NOMO-1 (cell line): ENCODE measurements at regions not wholly inside any gene's neighbourhood (a gene's known extent, or its start where the extent isn't known, plus 50 kb on each side); places are given as distances from the start of the nearest gene placed in this dataset.

Experiments
- DNase-seq, 2 experiments: peaks; one replicate each; lab custom pipeline; 2025; ENCODE audit not compliant: unreplicated experiment in 2 of 2; lab: John Stamatoyannopoulos, UW

DNA sequence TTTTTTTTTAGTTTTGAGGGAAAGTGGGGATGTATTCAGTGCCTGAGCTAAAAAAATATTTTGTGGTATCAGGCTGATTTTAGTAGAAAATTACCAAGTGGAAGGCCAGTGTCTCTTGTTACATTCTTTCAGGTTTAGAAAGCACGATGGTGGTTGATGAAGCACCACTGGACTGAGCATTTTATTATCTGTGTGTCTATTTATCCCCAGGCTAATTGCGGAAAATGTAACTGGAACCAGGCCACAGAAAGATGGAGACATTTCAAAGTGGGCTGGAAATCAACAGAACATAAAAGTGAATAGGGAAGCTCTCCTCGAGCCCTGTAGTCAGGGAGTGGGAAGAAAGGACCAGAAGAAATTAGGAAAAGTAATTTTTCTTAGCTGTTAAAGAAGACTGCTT, 261.0 kb downstream of the STK31 start:
- no peak for DNase-seq

DNA sequence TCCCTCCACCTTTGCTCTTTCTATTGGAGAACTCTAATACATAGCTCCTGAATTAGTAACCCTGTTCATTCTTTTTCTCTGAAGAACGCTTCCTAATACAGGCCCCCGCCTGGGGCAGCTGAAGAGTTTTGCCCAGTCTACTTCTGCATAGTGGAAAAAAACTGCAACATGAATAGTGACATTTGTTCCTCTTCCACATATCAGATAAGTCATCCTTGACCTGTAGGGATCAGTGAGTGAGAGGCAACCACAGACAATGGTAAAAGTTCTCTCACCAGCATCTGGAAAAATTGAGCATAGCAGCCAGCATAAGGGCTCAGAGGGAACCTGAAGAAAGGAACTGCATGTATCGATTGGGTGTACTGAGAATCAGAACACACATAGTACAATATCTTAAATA, 262.0 kb downstream of the STK31 start:
- no peak for DNase-seq

DNA sequence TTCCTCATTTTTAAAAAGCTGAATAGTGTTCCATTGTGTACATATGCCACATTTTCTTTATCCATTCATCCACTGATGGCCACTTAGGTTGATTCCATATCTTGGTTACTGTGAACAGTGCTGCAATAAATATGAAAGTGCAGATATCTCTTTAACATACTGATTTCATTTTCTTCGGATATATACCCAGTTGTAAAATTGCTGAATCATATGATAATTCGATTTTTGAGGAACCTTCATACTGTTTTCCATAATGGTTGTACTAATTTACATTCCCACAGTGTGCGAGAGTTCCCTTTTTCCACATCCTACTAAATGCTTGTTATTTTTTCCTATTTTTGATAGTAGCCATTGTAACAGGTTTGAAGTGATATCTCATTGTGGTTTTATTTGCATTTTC, 263.2 kb downstream of the STK31 start:
- DNase-seq, result no peak

DNA sequence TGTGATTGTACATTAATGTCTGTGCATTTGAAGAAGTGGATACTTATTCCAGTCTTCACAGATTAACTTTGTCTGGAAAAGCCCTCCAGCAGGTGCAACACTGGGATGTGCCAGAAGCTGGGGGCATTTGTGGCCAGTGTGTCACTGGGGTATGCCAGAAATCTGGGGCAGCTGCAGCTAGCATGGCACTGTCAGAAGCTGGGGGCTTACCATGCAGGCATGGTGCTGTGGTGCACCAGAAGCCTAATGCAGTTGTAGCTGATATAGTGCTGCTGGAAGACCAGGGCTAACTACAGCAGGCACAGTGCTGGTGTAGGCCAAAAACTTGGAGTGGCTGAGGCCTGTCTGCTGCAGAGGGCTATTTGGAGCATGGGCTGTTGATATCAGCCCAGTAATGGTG, 270.1 kb downstream of the STK31 start:
- no peak for DNase-seq

DNA sequence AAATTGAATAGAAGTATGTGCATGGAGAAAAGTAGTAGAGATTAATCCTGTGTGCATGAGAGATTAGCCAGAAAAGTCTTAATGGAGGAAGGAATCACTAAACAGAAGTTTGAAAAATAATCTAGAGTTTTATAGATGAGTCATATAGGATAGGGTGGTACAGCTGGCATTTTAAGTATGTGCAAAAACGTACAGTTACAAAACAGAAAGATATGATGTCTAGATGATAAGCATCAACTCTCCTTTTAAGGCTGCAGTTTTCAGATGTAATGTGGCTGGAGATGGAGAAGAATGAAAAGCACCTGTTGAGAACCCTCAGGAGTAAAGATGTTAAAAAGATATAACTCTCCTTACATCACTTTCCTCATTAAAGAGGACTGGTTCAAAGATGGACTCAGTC, 271.3 kb downstream of the STK31 start:
- no peak for DNase-seq

DNA sequence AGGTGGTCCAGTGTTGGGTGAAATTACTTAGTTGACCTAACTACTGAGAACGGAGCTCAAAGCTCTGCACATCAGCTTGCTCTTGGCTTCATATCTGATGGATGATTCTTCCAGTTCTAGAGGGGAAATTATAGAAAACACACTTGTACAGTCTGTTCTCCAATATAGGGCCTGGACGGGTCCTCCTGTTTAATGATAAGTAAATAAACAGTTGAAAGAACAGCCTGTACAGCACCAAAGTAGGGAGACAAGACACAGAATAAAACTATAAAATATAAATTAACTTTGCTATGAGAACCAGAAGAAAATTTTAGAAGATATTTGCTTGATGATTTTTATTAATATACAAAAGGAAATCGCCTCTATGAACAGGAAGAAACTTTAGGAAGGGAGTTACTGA, 271.7 kb downstream of the STK31 start:
- DNase-seq, result no peak

DNA sequence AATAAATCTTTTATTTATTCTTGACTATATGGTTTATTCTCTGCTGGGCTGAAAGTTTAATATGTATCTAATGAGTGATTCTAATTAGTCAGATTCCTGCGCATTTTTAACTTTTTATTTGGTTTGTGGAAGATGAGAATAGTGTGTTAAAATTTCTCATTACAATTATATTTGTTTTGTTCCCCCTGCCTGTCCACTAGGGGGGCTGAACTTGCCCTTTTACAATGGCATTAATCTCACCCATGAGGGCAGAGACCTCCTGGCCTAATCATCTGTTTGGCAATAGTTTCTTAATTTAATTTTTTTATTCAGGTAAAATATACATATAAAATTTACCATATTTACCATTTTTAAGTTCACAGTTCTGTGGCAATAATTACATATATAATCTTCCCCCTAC, 278.5 kb upstream of the NPY start:
- no peak for DNase-seq

DNA sequence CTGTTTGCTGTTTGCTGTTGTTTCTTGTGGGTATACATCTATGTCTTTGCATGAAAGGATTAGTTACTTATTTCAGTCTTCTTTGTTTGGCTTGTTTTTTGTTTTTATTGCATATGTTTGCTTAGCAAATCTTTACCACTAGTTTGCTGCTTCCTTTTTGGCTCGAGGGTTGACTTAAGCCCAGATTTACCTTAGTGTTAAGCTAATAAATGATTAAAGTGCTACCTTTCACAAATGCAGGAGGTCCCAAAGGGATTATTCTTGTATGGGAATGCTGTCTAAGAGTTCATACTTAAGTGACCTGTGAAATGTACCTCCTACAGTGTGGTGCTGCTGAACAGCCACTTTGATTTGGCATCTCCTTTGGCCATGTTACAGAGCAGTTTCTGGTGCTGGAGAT, 273.5 kb upstream of the NPY start:
- no peak for DNase-seq

DNA sequence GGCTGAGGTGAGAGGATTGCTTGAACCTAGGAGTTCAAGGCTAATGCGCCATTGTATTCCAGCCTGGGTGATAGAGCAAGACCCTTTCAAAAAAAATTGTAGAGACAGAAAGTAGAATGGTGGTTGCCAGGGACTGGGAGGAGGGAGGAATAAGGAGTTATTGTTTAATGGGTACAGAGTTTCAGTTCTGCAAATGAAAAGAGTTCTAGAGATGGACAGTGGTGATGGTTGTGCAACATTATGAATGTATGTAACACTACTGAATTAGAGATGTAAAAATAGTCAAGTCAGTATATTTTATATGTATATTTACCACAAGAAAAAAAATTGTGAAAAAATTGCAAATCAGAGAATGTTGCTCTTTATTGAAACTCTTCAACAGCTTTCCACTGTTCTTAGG, 266.5 kb upstream of the NPY start:
- DNase-seq, result peak; percentile 31 to 91

DNA sequence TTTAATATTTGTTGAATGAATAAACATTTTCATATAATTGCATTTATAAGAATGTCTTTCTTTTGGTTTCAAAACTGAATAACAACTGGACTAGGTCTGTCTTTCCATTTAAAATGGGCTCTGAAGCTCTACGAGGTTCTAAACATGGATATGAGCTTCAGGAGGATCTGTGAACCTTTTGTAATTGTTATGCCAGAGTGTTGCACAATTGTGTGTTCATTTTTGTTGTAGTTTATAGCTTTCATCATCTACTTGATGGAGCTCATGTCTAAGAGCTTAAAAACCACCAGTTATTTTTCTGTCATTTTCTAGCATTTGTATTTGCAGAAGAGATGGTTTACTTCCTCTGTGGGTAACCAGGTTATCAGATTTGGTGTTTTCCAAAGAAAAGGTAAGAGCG, 265.7 kb upstream of the NPY start:
- peak; percentile 3 to 50 for DNase-seq

DNA sequence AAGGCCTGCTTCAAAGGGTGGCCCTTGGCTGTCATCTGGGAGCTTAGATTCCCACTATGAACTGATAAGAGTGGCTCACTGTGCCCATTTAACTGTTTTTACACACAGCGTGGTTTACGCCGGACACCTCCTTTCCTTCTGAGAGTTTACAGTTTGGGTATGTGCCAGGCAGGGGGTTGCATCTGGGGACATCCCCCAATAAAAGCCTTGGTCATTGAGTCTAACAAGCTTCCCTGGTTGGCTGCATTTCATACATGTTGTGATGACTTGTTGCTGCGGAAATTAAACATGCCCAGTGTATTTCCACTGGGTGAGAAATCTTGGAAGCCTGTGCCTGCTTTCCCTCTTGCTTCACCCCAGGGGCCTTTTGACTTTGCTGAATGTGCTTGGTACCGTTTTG, 264.1 kb upstream of the NPY start:
- no peak for DNase-seq

DNA sequence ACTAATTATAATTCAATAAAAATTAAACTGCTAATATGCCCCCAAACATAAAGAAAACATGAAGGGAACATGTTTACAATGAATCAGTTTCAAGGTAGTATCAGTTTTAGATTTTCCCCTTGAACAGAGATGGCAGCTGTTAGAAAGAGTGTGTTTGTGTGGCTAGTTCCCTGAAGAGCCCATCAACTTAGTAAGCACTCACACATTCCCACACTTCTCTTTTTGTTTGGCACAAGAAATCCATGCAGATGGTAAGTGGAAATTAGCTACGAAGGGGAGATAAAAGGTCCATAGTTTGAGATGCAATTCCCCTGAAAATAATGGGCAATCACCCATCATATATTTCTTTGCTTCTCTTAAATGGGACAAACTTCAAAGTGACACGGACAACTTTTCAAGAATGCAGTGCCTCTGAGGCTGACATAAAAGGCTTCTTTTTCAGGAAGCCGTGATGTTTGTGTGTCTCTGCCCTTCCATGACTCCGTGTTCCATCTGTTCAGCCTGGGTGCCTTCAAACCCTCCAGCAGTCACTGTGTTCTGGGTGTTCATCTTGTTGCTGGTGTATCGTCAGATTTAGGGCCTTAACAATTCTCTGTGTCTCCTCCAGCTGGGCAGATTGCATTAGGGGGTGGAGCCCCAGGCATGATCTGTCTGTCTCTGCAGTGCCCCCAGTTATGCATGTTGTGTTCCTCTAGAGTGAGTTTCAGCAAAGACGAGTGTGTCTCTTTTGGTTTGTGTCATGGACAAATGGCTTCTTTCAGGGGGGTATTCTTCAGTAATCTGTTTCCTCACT, 259.5 kb upstream of the NPY start:
- no peak for DNase-seq

DNA sequence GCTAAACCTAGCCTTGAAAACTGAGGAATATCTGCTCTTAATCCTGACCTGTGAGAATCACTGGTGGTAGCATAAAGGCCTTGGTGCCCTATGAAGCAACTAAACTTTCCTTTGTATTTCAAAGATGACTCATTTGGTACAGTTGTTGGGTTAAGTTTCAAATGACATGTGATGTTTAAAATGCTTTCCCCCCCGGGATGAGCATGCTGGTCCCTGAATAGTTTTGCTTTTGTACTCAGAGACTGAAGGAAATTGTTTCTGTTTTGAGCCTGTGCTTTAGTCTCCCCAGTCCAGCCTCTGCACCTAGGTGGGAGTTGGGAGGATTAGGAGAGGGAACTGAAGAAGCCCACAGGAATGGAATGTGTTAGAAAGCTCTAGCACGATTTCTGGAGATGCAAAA, 258.9 kb upstream of the NPY start:
- DNase-seq, result no peak

DNA sequence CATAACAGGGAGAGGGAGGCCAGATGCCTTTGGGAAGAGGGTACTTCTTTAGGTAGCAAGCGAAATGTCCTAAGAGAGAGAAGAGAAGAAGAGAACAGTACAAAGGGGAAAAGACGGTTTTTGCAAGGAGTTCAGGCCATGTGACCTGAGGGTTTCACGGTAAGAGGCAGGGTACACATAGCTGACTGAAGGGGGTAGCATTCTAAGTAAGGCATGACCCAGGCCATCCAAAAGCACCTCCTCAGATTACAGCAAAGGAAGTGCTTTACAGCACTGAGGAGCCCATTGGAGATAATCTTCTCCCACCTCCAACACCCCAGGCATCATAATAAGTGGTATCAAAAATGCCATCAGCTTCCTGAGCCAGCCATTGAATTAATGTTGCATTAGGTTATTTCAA, 258.2 kb upstream of the NPY start:
- no peak for DNase-seq

DNA sequence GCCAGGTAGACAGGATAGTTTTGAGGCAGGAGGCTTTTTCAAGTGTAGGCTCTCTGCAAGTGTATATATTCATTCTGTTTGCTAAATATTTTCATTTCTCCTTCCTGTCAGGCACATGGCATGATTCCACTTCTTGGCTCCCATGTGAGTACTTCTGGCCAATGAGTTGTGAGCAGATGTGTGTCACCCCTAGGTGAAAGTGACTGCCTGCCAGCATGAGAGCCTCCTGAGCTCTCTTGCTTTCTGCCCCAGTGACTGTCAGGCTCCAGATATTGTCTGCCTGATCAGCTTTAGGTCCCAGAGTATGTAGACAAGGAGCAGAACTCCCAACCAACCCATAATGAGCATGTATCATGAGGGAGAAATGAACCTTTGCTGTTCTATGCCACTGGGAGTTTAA, 257.6 kb upstream of the NPY start:
- no peak for DNase-seq

DNA sequence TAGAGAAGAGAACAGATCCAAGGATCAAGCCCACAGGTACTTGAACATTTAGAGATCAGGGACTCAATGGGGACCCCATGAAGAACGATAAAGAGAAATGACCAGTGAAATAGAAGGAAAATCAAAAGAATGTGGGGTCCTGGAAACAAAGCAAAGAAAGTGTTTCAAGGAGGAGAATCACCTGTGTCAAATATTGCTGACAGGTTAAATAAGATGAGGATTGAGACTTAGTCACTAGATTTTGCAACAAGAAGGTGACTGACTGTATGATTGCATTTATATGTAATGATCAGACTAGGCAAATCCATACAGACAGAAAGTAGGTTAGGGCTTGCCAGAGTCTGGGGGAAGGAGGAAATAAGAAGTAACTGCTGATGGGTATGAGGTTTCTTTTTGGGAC, 254.9 kb upstream of the NPY start:
- no peak for DNase-seq

DNA sequence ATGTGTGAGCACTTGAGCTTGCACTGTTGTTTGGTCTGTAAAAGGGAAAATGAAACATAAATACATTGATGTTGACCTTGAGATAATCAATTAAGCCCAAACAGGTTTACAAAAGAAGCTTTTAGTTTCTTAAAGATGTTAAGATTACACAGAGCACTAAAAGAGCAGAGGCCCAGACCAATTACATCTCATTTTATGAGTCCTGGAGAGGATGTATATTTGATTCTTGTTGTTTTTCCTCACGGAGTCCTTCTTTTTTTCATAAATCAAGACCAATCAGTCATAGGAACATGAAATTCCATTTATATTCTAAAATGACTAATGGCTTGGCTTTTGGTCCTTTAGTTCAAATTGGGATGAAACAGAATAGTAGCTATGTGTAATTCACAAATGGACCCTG, 249.7 kb upstream of the NPY start:
- no peak for DNase-seq

DNA sequence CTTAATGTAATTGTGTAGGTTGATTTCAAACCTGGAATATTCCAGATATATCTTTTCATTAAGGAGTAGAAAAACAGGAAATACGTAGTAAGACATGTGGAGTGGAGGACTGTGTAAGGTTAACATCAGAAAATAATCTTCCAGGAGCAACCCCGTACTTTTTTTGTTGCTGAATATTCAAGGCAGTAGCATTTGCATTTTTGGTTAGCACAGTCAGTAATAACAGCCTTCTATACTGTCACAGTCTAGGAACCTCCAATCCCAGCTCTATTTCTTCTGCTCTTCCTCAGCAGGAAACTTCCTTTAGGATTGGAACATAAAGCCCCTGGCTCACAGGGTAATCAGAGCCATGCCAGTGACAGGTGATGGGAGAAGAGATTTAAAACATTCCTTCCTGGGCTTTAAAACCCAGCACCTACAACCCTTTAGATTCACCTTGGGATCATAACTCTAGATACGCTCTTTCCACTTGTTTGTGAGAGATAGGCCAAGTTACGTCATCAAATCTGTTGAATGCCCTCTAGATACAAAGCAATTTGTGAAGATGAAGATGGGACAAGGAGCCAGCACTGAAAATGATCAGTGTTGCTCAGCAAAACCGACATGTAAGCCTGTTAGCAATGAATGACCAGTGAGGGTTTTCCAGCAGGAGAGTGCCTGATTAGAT, 248.5 kb upstream of the NPY start:
- no peak for DNase-seq

DNA sequence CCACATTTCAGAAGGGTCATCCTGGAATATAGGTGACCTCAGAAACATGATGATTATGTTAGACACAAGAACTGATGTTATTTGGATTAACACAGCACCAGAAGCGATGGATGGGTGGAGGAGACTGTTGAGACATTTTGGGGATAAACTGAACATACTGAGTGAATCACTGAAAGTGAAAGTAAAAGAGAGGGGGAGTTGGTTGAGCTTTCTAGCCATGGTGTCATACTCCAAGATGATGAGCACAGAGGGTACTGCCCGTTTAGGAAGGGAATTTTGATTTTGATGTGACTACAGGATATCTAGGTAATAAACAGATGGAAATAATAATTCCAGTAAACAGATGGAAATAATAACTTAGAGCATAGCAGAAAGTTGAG, 248.0 kb upstream of the NPY start:
- no peak for DNase-seq

DNA sequence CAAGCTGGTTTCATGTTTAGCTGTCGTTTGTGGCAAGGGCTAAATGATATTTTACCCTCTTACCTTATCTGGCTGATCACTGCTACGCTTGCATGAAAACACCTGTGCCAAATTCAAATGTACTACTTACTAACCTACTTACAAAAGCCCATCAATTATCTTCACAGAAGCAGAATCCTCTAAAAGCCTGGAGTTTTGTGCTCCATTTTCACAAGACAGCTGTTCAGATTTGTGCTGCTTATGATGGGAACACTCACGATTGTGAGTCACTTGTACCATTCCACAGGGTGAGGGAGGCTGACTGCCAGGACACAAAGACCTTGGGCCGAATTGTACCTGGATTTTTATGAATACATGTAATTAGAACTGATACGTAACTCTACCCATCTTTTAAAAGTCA, 245.0 kb upstream of the NPY start:
- DNase-seq, result no peak

DNA sequence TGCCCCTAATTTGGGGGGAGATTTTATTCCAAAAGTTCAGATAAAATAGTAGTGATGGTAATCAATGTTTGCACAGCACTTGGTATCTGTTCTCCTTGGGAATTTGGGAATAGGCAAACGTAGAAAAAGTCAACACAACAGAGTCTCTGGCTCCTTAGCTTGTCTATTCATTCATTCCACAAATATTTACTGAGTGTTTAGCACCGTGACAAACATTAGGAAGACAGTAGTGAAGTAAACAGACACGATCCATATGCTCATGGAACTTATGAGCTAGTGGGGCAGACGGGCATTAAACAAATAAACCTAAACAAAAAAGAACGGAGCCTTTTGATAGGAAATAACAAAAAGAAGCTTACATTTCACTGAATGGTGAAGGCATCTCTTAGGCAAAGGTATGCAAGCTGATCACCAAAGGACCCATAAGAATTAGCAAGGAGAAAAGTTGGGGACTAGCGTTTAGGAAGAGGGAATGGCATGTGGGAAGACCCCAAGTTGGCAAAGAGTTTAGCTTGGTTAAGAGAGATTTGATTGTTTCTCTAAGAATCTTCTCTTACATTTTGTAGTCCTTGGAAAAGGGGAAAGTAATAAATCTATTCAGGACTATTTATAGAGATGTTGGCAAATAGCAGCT, 243.9 kb upstream of the NPY start:
- no peak for DNase-seq

DNA sequence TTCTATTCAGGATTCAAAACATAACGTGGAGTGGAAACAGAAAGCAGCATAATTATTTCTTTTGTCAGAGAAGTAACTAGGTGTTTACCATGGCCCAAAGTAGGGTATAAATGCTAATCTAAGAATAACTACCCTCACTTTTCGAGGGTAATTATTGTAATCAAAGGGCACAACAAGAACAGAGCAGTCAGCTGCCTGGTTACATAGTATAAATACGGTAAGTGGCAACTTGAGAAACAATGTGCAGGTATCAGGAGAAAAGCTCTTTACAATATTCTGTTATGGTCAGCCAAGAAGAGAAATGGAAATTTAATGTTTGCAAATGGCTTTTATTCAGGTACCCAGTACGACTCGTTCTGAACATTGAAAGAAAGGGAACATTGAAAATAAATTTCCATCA, 242.0 kb upstream of the NPY start:
- no peak for DNase-seq
